Stromal cell of bone marrow (primary cell): ENCODE measurements at regions not wholly inside any gene's neighbourhood (a gene's known extent, or its start where the extent isn't known, plus 50 kb on each side); places are given as distances from the start of the nearest gene placed in this dataset.
"Not testable (repeated sequence)": the region's sequence is repeated elsewhere in the genome, so short reads cannot be mapped to it uniquely, and the experiment has no call there.

Experiments used
- DNase-seq: peaks from one replicate; pipeline ENCODE4 v3.0.0-alpha.2; 2012; ENCODE audit warnings: low read depth

DNA sequence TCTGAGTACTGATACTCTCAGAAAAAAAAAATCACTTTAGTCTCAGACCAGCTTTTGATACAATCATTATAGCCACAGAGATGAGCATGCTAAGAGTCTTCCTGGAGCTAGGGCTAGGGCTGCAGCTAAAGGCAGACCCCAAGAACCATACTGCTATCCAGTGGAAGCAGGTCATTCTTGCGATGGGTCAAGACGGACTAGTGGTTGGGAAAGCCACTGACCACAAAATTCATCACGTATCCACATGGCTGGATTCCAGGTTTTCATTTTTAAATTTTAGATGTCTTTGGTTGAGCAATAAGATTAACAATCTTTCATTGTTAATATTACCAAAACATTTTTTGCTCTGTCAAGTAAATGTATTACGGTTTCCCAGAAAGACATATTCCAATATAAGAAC lies 598.1 kb downstream of the DNAH5 start:
- DNase-seq = no peak

GRCh38 chr5:13339093-13339492 lies 605.4 kb downstream of the DNAH5 start:
- no peak for DNase-seq

GRCh38 chr5:13335026-13335425 lies 609.5 kb downstream of the DNAH5 start:
- not testable (repeated sequence) for DNase-seq

GRCh38 chr5:13331585-13331984 lies 612.9 kb downstream of the DNAH5 start:
- no peak for DNase-seq

DNA sequence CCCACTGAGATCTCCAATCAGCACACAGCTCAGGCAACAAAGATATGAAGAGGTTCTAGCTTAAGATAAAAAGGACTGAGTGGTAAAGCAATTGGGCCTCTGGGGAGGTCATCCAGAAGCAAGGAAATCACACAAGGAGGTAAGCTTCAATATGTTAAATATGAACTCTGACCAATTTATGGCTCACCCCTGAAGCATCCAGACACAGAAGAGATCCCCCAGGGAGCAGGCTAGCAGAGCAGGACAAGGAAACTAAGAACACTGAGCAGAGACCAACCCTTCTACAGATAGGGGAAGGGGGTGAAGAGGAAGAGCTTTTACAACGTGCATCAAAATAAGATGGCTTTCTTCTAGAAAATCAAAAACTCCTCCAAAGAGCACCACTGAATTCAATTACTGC lies 616.2 kb downstream of the DNAH5 start:
- DNase-seq = no peak

DNA sequence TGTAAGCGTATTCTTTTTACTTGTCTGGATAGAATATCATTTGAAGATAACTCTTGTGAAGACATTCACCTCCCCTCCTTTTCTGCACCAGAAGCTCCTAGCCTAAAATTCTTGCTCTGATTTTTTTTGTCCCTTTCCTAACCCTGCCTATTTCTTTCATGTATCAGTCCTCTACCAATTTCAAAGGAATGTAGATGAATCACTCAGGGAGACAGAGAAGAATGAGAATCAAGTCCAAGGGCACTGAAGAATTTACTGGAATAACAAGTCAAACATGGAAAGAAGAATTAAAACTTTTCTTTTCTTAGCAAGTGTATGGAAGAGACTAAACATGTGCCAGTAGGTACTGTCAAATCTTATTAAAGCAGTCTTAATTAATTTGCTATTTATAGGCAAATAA lies 618.7 kb downstream of the DNAH5 start:
- DNase-seq = no peak

GRCh38 chr5:13322769-13323168 lies 621.7 kb downstream of the DNAH5 start:
- no peak for DNase-seq

- no peak for DNase-seq
Observed at GRCh38 chr5:13317654-13318053, 626.8 kb downstream of the DNAH5 start.

DNA sequence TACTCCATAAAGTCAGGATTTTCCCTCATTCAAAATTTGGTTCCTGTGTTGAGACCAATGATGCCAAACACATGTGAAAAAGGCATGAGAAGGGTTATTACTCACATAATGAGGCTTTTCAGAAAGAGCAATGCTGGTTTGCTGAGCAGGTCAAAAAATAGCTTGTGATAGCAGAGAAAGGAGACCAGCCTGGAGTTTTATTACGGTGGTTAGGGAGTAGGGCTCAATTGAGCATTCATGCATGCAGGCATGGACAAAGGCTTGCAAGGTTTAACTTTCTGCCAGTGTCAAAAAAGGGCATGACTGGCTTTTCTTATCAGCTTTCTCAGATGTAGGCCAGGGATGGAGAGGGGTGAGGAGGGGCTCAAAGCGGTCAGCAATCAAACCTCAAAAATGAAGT lies 628.3 kb downstream of the DNAH5 start:
- DNase-seq = no peak

GRCh38 chr5:13307480-13307879 lies 637.0 kb downstream of the DNAH5 start:
- no peak for DNase-seq

GRCh38 chr5:13303445-13303844 lies 641.0 kb downstream of the DNAH5 start:
- DNase-seq = no peak

- no peak for DNase-seq
Observed at GRCh38 chr5:13278811-13279210, 665.7 kb downstream of the DNAH5 start.

GRCh38 chr5:13278148-13278547 lies 666.3 kb downstream of the DNAH5 start:
- DNase-seq = no peak

DNA sequence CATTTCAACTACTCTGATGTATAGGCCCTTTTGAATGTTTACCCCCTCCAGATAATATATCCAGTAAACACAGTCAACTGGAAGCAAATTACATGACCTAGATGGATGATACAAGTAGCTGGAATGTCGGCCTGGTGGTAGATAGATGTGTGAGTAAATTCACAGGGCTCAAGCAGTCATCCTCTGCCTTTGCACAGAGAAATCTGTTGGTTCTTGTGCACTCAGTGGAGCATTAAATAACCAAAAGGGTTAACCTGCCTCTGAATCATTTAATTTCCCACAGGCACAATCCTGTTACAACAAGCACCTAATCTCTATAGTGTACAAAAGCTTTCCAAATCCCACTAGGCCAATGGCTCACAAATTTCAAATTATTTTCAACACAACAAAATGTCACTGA lies 668.3 kb downstream of the DNAH5 start:
- DNase-seq = no peak

DNA sequence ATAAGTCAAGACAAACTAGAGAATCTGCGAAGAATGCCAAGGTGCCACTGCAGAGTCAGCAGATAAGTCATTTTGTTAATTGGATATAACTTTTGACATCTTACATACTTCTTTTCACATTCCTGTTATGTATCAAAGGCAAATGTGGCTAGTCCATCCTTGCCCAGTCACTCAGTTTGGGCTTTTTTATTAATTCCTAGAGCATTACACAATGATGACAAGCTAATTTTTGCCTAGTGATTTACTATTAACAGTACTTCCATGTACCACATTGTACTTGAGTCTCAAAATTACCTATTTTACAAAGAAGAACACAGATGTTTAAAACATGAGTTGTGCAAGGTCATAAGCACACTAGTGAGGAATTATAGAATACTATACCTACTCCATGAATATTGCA lies 680.8 kb downstream of the DNAH5 start:
- DNase-seq = no peak

GRCh38 chr5:13253111-13253510 lies 691.4 kb downstream of the DNAH5 start:
- no peak for DNase-seq

GRCh38 chr5:13252699-13253098 lies 691.8 kb downstream of the DNAH5 start:
- no peak for DNase-seq

DNA sequence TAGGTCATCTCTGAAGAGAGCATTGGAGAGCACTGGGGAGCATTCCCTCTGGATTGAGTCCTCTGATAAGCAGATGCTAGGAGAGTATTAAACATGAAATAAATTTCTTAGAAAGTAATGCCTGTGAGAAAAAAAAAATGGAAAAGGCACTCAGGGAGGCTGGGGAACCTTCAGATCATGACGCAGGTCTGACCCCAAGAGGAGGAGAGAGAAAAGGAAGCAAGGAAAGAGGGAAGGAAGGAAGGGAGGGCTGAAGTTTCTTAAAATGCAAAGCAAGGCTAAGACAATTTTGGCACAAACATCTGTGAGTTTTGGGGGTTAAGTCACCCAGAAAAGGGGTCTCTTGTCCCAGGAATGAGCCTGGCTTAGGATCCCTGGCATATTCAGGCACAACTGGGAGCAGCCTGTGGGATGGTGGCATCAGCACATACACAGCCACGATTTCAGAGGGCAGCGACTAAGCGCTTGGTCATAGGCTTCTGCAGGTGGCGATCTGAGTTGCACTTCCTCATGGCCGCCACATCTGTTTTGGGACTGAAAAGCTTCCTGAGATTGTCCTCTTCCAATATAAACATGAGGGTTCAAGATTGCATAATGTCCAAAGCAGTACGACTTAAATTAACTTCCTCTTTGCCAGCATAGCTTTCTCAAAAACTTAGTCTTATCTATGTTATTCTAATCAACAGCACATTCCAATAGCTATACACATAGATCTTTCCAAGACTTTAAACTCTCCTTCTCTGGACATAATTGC lies 692.7 kb downstream of the DNAH5 start:
- DNase-seq = no peak

DNA sequence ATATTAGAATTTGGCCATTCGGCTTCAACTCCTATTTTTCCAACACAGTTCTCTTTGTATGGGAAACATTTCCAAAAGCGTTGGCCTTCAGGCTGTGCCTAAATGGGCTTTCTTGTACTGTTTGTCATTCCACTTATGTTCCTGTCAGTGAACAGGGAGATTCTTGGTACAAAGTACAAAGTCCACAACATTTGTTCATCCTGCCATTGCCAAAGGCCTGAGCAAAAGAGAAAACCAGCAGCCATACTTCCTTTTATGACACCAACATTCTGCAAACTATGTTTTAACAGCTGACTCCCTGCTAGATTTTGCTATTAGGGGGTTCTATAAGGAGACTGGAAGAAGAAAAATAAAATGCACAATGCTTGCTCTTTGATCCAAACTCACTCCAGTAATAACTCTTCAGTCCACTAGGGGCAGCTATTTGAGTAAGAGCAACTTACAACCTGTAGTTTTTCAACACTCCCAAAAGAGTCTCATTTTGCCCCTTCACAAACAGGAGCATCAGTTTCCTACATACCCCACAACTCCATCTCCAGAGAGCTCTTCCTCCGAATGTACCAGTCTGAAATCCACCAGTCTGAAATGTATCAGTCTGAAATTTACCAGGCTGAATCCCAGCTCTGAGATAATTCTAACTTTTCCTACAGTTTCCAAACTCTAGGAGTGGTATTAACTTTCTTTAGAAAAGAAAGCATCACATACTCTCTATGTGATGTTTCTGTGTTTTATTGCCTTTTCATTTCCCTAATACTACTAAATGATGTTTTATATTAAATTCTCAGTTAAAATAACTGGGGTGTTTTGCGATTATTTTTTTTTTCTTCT lies 693.8 kb downstream of the DNAH5 start:
- DNase-seq = no peak

GRCh38 chr5:13249854-13250253 lies 694.6 kb downstream of the DNAH5 start:
- DNase-seq = peak; percentile 3

- no peak for DNase-seq
Observed at GRCh38 chr5:13248253-13248652, 696.2 kb downstream of the DNAH5 start.

DNA sequence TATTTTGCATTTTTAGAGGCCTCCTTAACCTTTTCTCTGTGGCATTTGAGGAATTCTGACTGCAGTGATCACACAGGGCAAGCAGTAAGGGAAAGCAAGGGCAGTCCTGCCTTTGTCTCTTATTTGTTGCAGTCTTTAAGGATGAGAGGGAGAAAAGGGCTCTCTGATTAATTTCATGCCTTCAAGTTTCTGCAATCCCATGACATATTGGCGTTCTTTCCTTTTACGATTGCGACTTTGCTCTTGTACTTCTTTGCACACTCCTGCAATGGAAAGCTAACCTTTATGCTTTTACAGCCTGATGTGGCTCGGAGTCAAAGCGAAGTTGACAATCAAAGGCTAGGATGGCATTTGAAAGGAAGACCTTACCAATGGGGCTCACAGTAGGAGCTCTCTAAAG lies 698.4 kb downstream of the DNAH5 start:
- no peak for DNase-seq

DNA sequence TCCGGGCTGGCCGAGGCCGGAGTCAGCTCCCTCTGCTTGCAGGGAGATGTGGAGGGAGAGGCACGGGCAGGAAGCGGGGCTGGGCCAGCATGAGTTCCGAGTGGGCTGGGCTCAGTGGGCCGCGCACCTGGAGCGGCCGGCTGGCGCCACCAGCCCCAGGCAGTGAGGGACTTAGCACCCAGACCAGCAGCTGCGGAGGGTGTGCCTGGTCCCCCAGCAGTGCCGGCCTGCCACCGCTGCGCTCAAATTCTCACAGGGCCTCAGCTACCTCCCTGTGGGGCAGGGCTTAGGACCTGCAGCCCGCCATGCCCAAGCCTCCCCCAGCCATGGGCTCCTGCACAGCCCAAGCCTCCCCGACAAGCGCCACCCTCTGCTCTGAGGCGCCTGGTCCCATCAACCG lies 700.3 kb downstream of the DNAH5 start:
- DNase-seq = no peak

DNA sequence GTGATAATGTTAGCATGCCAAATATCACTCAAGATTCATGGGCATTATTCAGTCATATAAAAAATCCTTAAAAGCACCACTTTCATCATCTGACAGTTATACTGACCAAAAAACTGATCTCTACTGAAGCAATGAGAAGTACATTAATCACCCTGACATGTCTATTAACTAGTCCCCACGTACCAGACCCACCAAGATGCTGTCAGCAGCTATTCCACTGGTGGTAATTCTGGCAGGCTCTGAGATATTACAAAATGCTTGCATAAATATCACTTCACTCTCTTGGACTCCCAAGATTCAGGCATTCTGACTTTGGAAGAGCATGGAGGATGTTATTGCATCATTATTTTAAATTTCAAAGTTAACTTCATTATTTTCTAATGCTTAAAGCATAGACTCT lies 717.0 kb downstream of the DNAH5 start:
- DNase-seq = no peak
